ENCODE measurements at regions not wholly inside any gene's neighbourhood (a gene's known extent, or its start where the extent isn't known, plus 50 kb on each side); places are given as distances from the start of the nearest gene placed in this dataset.

DNA sequence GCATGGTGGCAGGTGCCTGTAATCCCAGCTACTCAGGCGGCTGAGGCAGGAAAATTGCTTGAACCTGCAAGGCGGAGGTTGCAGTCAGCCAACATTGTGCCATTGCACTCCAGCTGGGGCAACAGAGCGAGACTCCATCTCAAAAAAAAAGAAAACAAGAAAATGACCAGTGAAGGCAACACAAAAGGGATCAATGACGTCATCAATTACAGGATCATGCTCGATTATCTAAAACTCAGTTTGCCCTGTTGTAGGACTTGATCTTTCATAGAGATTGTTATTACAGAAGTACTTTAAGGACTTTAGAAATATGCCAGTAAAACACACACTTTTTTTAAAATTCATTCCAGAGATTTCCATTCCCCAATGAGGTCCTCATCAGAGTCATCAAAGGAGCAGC lies 147.8 kb downstream of the ETS2 start:
- H4K20me1 ChIP-seq (ENCODE audit: insufficient read depth, low read length): no peaks in the 10 kb centered on the region
- H3K4me2 ChIP-seq (ENCODE audit: insufficient read depth, low read length): no peak overlapping the region
- TF ChIP-seq, protein P1, sequence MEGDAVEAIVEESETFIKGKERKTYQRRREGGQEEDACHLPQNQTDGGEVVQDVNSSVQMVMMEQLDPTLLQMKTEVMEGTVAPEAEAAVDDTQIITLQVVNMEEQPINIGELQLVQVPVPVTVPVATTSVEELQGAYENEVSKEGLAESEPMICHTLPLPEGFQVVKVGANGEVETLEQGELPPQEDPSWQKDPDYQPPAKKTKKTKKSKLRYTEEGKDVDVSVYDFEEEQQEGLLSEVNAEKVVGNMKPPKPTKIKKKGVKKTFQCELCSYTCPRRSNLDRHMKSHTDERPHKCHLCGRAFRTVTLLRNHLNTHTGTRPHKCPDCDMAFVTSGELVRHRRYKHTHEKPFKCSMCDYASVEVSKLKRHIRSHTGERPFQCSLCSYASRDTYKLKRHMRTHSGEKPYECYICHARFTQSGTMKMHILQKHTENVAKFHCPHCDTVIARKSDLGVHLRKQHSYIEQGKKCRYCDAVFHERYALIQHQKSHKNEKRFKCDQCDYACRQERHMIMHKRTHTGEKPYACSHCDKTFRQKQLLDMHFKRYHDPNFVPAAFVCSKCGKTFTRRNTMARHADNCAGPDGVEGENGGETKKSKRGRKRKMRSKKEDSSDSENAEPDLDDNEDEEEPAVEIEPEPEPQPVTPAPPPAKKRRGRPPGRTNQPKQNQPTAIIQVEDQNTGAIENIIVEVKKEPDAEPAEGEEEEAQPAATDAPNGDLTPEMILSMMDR (IDR thresholded peaks at IDR 0.05; ENCODE audit: borderline replicate concordance, extremely low read depth, low read length, poor library complexity, severe bottlenecking): no peak
- TF ChIP-seq EZH2 (IDR thresholded peaks at IDR 0.05; ENCODE audit: borderline replicate concordance, low read depth, low read length, severe bottlenecking): no peak
- no peaks in the 10 kb centered on the region for H3K36me3 ChIP-seq (ENCODE audit: insufficient read depth, low read length)
- H3K4me3 ChIP-seq (ENCODE audit: low read depth in 1 of 2, low read length in 2 of 2): no peak overlapping the region
- no peak overlapping the region for H2AFZ ChIP-seq (ENCODE audit: low read depth, low read length)
- H3K4me1 ChIP-seq (ENCODE audit: insufficient read depth, low read length): peaks cover 18% of the 10 kb centered on the region
- H3K27ac ChIP-seq (ENCODE audit: low read length): no peak overlapping the region
- no peaks in the 10 kb centered on the region for H3K27me3 ChIP-seq (ENCODE audit: insufficient read depth, low read length, poor library complexity)
- no peak overlapping the region for H3K9ac ChIP-seq (ENCODE audit: low read depth, low read length)
- DNase-seq: no peak
- no peak for ATAC-seq (ENCODE audit: insufficient read depth, low read depth)
- H3K79me2 ChIP-seq (ENCODE audit: insufficient read depth, low read length): no peaks in the 10 kb centered on the region
- no peaks in the 10 kb centered on the region for H3K9me3 ChIP-seq (ENCODE audit: insufficient read depth, low read length, severe bottlenecking)

DNA sequence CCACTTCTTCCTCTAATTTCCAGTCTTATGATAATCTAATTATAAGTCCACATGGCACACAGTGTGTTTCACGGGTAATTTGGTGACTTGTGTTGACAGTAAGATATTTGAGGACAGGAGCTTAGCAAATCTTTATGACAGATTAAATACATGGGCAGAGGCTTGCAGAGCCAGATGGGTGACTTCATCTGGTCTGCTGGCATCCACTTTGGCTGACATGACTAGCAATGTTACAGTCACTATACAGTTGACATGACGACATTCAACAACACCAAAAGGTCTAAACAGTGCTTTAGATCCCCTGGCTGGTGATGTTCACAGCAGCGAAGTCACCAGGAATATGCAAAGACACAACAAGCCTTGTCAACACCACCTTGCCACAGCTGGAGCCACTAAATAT lies 147.2 kb downstream of the ETS2 start:
- no peak for TF ChIP-seq EZH2 (IDR thresholded peaks at IDR 0.05; ENCODE audit: borderline replicate concordance, low read depth, low read length, severe bottlenecking)
- TF ChIP-seq, protein P1 (IDR thresholded peaks at IDR 0.05; ENCODE audit: borderline replicate concordance, extremely low read depth, low read length, poor library complexity, severe bottlenecking): no peak
- no peak for DNase-seq

DNA sequence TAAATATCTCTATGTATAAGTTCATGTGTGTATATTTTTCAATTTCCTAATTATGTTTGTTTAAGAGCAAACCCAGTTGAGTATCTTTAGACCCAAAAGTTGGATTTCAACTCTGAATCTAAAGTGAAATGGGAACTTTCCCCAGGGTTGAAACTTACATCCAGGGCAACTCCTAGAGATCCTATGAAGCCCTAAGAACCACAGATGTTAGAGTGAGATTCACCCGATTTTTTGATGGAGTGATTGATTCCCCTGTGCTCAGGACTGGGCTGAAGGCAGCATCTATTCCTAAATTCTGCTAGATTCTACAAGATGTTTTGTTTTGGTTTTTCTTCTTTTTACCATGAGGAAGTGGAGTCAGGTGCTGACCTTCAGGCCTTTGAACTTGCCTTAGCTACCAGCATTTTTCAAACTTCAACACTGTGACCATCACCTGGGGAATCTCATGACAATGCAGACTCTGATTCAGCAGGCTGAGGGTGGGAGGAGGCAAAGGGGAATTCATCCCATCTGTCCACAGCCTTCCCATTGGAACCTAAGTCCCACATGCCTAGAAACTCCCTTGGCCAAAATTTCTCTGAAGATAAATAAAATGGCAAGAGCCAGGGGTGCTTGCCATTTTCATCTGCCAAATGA lies 145.5 kb downstream of the ETS2 start:
- TF ChIP-seq EZH2 (IDR thresholded peaks at IDR 0.05; ENCODE audit: borderline replicate concordance, low read depth, low read length, severe bottlenecking): no peak
- TF ChIP-seq, protein P1 (IDR thresholded peaks at IDR 0.05; ENCODE audit: borderline replicate concordance, extremely low read depth, low read length, poor library complexity, severe bottlenecking): no peak
- Histone ChIP-seq H3K4me2 (ENCODE audit: insufficient read depth, low read length) (no peak overlapping the region), H4K20me1 (ENCODE audit: insufficient read depth, low read length) (no peaks in the 10 kb centered on the region), H3K4me1 (ENCODE audit: insufficient read depth, low read length) (0 out of 2 replicates have a peak, but pooled peaks cover 6% of the 10 kb centered on the region), H3K27me3 (ENCODE audit: insufficient read depth, low read length, poor library complexity) (no peaks in the 10 kb centered on the region), H3K36me3 (ENCODE audit: insufficient read depth, low read length) (no peaks in the 10 kb centered on the region), H3K9me3 (ENCODE audit: insufficient read depth, low read length, severe bottlenecking) (no peaks in the 10 kb centered on the region), H2AFZ (ENCODE audit: low read depth, low read length) (no peak overlapping the region), H3K4me3 (ENCODE audit: low read depth in 1 of 2, low read length in 2 of 2) (no peak overlapping the region), H3K9ac (ENCODE audit: low read depth, low read length) (no peak overlapping the region), H3K79me2 (ENCODE audit: insufficient read depth, low read length) (no peaks in the 10 kb centered on the region), H3K27ac (ENCODE audit: low read length) (no peak overlapping the region)
- ATAC-seq (ENCODE audit: insufficient read depth, low read depth): no peak
- DNase-seq: no peak

More for the DNA sequence above, 147.2 kb downstream of the ETS2 start:
- Histone ChIP-seq H3K9me3 (ENCODE audit: insufficient read depth, low read length, severe bottlenecking) (no peaks in the 10 kb centered on the region), H3K79me2 (ENCODE audit: insufficient read depth, low read length) (no peaks in the 10 kb centered on the region), H4K20me1 (ENCODE audit: insufficient read depth, low read length) (no peaks in the 10 kb centered on the region), H3K4me1 (ENCODE audit: insufficient read depth, low read length) (peaks cover 12% of the 10 kb centered on the region), H2AFZ (ENCODE audit: low read depth, low read length) (no peak overlapping the region), H3K9ac (ENCODE audit: low read depth, low read length) (no peak overlapping the region), H3K36me3 (ENCODE audit: insufficient read depth, low read length) (no peaks in the 10 kb centered on the region), H3K27me3 (ENCODE audit: insufficient read depth, low read length, poor library complexity) (no peaks in the 10 kb centered on the region), H3K27ac (ENCODE audit: low read length) (no peak overlapping the region), H3K4me3 (ENCODE audit: low read depth in 1 of 2, low read length in 2 of 2) (no peak overlapping the region), H3K4me2 (ENCODE audit: insufficient read depth, low read length) (no peak overlapping the region)
- ATAC-seq (ENCODE audit: insufficient read depth, low read depth): no peak
